ENCODE measurements at regions not wholly inside any gene's neighbourhood (a gene's known extent, or its start where the extent isn't known, plus 50 kb on each side); places are given as distances from the start of the nearest gene placed in this dataset.

- Histone ChIP-seq H3K27ac (no peak overlapping the region), H3K36me3 (no peaks in the 10 kb centered on the region), H3K9me3 (no peaks in the 10 kb centered on the region), H3K4me3 (no peak overlapping the region), H3K27me3 (no peaks in the 10 kb centered on the region), H3K4me1 (no peaks in the 10 kb centered on the region)
- no peak for DNase-seq (ENCODE audit: low spot score in 2 of 2)
- no peak for TF ChIP-seq CTCF (IDR thresholded peaks at IDR 0.05)
- no peak for TF ChIP-seq POLR2A (IDR thresholded peaks at IDR 0.05)
- TF ChIP-seq EP300 (IDR thresholded peaks at IDR 0.05) = no peak
- 75 to 86% methylated on average over 3 of the region's 3 CpGs for WGBS, 2 donors
Measured at GRCh38 chr10:117948493-117948892, 98.2 kb downstream of the RAB11FIP2 start.

GRCh38 chr10:117950408-117950807, 96.3 kb downstream of the RAB11FIP2 start:
- WGBS, 2 donors = 69 to 70% methylated on average over 3 of the region's 3 CpGs
- Histone ChIP-seq H3K4me1 (no peaks in the 10 kb centered on the region), H3K27ac (no peak overlapping the region), H3K9me3 (no peaks in the 10 kb centered on the region), H3K27me3 (no peaks in the 10 kb centered on the region), H3K36me3 (no peaks in the 10 kb centered on the region), H3K4me3 (no peak overlapping the region)
- TF ChIP-seq EP300 (IDR thresholded peaks at IDR 0.05) (no peak), CTCF (IDR thresholded peaks at IDR 0.05) (no peak), POLR2A (IDR thresholded peaks at IDR 0.05) (no peak)
- DNase-seq (ENCODE audit: low spot score in 2 of 2) = no peak
